GM18519 (cell line): ENCODE measurements at regions not wholly inside any gene's neighbourhood (a gene's known extent, or its start where the extent isn't known, plus 50 kb on each side); places are given as distances from the start of the nearest gene placed in this dataset.

Source experiments
- ATAC-seq: cut with Tn5 transposase; IDR thresholded peaks from one replicate; pipeline ENCODE4 v1.9.1; 2021; ENCODE audit warnings: mild to moderate bottlenecking, moderate library complexity; ENCODE audit not compliant: unreplicated experiment, low FRiP score

DNA sequence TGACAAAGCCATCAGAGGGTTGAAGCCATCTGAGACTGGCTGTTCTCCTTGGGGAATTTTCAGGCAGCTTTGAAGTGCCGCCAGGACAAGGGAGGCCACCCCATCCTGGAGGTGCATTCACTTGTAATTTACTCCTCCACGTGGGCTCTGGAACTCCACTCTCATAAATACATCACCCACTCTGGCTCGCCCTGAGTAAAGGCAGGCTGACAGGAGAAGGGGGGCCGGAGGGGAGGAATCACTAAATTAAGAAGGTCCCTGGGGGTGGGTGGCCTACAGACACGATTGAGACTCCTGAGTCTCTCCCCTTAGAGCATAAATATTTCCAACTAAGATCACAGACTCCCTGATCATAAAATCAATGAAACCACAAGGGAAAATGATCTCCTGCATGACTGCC is 56.3 kb upstream of the HNF1B start:
- no peak for ATAC-seq

DNA sequence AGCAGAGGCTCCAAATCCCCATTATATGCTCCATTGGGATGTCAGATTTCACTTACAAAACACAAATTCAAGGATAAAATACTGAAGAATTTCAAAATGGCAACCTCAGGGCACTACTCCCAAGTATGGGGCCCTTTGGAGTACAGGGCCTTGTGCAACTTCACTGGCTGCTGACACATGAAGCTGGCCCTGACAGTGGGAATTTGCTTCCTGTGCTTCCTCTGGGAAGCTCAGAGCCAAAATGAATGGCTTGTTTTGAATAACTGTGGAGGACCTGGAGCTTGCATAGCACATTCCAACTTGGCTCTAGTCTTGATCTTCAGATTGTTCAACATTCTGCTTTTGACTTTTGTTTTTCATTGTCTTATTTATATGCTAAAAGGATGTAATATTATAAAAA is 52.3 kb upstream of the HNF1B start:
- no peak for ATAC-seq

DNA sequence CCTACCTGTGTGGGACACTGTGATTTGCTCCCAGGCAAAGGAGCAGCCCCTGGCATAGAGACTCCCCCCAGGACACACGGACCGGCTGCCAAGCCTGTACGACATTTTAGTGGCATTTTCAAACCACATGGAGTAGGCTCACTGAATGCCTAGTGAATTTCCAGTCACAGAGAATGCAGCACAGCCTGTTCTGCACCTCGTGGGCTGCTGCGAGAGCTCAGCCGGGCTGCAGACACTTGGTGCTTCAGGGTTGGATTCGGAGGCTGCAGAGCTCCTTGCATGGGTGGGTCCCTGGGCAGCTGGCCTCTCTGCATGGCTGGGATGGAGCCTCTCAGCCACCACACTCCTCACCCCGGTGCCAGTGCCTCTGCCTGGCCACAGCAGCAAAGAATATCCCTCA is 51.2 kb upstream of the HNF1B start:
- ATAC-seq, result no peak
